IPS-NIHi11 (cell line): ENCODE measurements at regions not wholly inside any gene's neighbourhood (a gene's known extent, or its start where the extent isn't known, plus 50 kb on each side); places are given as distances from the start of the nearest gene placed in this dataset.

ENCODE experiments used
- DNase-seq: peaks from one replicate; pipeline ENCODE4 v3.0.0; 2012; ENCODE audit warnings: mixed read lengths, low spot score

- peak; percentile 31 for DNase-seq
Measured at GRCh38 chr9:86795823-86796553, 151.3 kb downstream of the GAS1 start.

DNA sequence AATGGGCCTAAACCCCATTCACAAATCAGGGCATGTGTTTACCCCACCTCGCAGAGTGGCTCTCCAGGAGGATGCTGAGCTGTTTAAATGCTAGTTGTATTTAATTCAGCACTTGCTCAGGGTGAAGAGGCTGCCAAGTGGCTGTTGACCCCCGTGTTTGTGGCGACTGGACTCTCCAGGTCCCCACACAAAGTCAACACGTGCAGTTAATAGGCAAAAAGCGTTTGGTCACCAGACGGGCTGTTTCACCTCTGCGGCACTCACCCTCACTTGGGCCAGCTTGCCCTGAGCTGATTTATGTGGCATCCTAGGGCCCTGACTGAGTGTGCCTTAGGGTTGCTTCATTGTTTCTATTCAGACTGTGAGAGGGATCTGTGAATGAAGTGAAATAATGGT is 152.3 kb downstream of the GAS1 start:
- DNase-seq: no peak

- no peak for DNase-seq
Measured at GRCh38 chr9:86794391-86795046, 152.8 kb downstream of the GAS1 start.

GRCh38 chr9:86792136-86792535 is 155.2 kb downstream of the GAS1 start:
- no peak for DNase-seq

GRCh38 chr9:86790805-86791204 is 156.5 kb downstream of the GAS1 start:
- DNase-seq: no peak

- no peak for DNase-seq
Measured at GRCh38 chr9:86788456-86788855, 158.8 kb downstream of the GAS1 start.

GRCh38 chr9:86783884-86784283 is 163.4 kb downstream of the GAS1 start:
- DNase-seq: no peak

DNA sequence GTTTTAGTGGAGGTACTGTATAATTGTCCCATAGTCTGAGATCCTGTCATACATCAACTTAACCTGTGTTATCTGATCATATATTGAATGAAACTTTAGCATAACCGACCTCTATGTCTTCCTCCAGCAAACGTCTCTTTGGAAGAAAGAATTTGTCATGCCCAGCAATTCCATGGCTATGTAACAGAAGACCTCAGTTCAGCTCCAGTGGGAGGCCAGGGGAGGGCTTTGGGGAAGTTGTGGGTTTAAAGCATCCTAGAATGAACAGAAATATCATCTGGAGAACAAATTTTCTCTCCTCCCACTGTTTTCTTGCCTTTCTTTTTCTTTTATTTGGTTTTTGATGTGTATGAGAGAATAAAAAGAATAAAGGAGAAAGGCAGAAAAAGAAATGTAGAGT is 164.5 kb downstream of the GAS1 start:
- DNase-seq: no peak

DNA sequence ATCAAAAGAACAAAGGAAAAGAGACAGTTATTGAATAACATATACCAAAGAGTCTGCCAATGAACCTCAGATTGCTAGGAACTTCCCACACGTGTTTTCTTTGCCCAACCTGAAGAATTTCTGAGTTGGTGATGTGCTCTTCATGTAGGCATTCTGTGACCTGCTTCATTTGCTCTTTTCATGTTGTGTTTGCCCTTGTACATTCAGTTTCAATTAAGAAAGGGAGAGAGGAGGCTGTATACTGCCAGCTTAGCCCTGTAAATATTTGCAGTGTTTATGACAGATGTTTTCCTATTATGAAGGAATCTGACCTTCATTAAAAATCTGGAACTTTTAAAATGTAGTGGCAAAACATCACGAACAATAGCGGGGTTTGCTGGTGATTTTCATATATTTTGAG is 168.5 kb downstream of the GAS1 start:
- no peak for DNase-seq

DNA sequence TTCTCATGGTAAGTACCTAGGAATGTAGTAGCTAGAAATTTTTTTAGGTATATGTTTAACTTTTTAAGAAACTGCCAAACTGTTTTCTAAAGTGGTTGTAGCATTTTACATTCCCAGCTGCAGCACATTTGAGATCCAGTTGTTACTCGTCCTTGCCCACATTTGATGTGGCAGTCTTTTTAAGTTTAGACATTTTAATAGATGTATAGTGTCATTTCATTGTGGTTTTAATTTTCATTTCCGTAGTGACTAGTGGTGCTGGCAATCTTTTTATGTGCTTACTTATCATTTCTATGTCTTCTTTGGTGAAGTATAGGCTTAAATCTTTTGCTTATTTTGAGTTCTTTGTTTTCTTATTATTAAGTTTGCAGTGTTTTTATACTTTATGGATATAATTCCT is 171.6 kb downstream of the GAS1 start:
- no peak for DNase-seq

- DNase-seq: no peak
Measured at GRCh38 chr9:86774116-86774515, 173.2 kb downstream of the GAS1 start.

- DNase-seq: no peak
Measured at GRCh38 chr9:86773422-86773945, 173.8 kb downstream of the GAS1 start.

DNA sequence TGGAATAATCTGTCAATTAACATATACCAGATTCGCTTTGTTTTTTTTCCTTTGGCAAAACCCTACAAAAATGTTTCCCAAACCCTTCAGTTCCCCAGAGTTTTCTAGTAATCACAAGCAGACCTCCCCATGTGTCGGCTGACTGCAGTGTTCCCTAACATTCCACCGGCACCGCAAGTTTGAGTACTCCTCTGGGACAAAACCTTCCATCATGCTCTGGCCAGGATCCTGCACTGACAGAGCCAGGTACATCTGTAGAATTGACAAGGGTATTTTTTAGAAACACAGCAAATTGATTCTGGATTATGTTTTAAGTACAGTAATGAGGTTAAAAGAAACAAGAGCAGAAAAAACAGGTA is 174.7 kb downstream of the GAS1 start:
- DNase-seq: no peak

DNA sequence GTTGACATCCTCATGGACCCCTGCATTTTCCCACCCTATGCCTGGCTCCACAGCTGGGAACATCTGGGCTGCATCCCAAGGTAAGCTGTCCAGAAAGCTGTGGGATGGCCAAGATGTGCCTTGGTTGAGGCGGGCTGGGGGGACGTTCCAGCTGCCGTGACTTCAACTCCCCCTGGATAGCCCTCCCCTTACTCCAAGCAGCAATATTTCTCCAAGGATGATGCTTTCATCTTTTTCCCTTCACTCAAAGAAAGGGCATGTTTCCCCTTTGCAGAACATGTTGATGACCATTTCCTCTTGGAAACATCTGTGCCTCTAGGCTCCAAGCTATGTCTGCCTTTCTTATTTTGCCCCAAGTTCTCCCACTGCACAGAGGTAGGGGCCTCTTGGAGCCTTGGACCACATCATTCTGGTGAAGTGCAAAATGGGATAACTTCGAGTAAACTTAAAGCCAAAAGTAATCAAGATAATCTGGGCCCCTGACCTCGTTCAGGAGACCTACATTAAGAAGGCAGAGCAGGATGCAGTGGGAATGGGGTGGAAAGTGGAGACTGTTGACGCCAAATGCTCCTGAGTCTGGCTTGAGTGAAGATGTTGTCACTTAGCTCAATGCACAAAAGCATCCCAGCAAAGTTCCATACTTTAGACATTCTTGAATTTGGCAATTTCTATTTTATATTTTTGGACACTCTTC is 175.2 kb downstream of the GAS1 start:
- DNase-seq: no peak

GRCh38 chr9:86771420-86771819 is 175.9 kb downstream of the GAS1 start:
- DNase-seq: no peak

GRCh38 chr9:86768709-86769108 is 178.6 kb downstream of the GAS1 start:
- DNase-seq: no peak

DNA sequence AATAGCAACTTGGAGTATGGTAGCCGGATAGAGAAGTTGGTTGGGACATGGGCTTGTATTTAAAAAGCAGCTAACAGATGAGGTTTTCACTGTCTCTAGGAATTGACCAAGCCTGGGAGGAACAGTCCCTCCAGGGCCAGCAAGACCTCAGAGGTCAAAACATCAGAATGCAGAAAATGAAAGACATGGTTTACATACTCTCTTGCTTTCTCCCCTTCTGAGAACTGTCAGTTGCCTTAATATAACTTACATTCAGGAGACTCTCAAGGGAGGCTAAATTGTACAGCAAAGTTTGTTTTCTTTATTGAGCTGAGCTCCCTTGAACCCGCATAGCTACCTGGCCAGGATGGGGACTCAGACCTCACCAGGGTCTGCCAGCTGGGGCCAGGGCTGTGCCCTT is 179.3 kb downstream of the GAS1 start:
- no peak for DNase-seq

DNA sequence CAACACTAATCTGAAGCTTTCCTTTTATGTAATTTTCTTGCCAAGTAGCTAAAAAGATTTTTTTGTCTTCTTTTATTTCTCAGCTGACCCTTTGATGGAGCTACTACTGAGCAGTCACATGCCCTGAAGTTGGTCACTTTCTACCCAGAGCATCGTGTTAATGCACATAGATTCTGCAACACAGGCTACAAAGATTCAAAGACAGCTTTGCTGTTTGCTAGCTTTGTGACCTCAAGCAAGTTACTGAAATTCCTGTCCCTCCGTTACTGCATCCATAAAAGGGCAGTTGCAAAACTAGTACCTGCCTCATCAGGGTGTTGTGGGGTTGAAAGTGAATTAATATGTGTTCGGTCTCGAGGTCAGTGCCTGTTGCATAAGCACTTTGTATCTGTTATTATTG is 179.9 kb downstream of the GAS1 start:
- DNase-seq: no peak

DNA sequence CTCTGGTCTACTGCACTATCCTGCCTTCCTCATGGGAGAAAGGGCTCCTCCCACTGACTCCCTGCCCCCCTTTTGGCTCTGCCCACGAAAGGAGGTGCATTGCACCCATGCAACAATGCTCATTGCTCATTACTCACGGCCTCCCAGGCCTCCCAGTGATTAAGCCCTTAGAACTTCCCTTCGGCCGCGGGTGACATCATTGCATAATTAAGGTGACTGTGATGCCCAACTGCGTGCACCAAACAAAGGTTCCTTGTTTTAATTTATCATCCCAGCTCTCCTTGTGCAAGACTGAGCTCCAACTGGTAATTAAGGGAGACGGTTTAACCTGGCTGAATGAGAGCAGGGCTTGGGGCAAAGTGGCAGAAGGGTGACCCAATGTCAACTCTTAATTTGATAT is 180.4 kb downstream of the GAS1 start:
- DNase-seq: peak; percentile 19

GRCh38 chr9:86766511-86766910 is 180.8 kb downstream of the GAS1 start:
- DNase-seq: no peak

DNA sequence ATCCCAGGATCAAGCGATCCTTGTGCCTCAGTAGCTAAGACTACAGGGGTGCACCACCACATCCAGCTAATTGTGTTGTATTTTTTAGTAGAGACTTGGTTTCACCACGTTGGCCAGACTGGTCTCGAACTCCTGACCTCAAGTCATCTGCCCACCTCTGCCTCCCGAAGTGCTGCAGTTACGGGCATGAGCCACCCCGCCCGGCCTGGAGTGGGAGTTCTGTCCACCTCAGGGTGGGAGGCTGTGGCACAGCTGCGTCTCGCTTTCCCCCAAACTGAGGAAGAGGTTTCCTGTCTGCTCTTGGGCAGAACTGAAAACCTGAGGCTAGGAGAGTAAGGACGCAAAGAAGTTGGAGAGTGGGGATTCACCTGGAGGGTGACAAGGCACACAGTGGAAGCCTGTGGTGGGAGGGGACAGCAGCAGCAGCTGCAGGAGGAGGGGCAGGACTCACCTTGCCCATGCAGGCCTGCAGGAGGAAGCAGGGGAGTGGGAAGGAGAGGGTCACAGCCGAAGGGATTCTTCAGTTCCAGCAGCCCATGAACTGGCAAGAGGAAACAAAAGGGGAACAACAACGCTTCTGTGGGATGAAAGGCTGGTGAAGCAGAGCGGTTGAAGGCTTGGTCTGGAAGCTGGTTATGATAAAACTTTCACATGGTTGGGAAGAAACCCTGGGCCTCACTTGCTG is 181.4 kb downstream of the GAS1 start:
- no peak for DNase-seq

GRCh38 chr9:86764671-86765343 is 182.5 kb downstream of the GAS1 start:
- no peak for DNase-seq
